Neural progenitor cell (in vitro differentiated cells): ENCODE measurements at regions not wholly inside any gene's neighbourhood (a gene's known extent, or its start where the extent isn't known, plus 50 kb on each side); places are given as distances from the start of the nearest gene placed in this dataset.
"Not testable (repeated sequence)": the region's sequence is repeated elsewhere in the genome, so short reads cannot be mapped to it uniquely, and the experiment has no call there.

ENCODE experiments used
- DNase-seq: peaks from one replicate; pipeline ENCODE4 v3.0.0-alpha.2; 2016; ENCODE audit warnings: low spot score
- H2AFZ ChIP-seq: fragments of 200-600 bp; sonication (generic); replicated peaks from 2 replicates; pipeline ENCODE4 v1.6.1; 2016; ENCODE audit warnings: antibody characterized with exemption
- H3F3A ChIP-seq: fragments of 200-600 bp; sonication (generic); 2 replicates; pipeline ENCODE4 v1.6.1; 2016; ENCODE audit warnings: antibody characterized with exemption, low read depth
- H3K27ac ChIP-seq: fragments of 200-600 bp; sonication (generic); 2 replicates; pipeline ENCODE4 v1.5.1; 2016; ENCODE audit warnings: mild to moderate bottlenecking
- H3K27me3 ChIP-seq: fragments of 200-600 bp; sonication (generic); 2 replicates; pipeline ENCODE4 v1.6.1; 2016; ENCODE audit warnings: mild to moderate bottlenecking, moderate library complexity
- H3K36me3 ChIP-seq: fragments of 200-600 bp; sonication (generic); 2 replicates; pipeline ENCODE4 v1.5.1; 2016
- H3K4me1 ChIP-seq: fragments of 200-600 bp; sonication (generic); 2 replicates; pipeline ENCODE4 v1.6.1; 2016; ENCODE audit warnings: mixed run types
- H3K4me2 ChIP-seq: fragments of 200-600 bp; sonication (generic); 2 replicates; pipeline ENCODE4 v1.6.1; 2016
- H3K4me3 ChIP-seq: fragments of 200-600 bp; sonication (generic); 2 replicates; pipeline ENCODE4 v1.5.1; 2016
- H3K79me2 ChIP-seq: fragments of 200-600 bp; sonication (generic); 2 replicates; pipeline ENCODE4 v1.6.1; 2016; ENCODE audit warnings: low read depth
- H3K9ac ChIP-seq: fragments of 200-600 bp; sonication (generic); 2 replicates; pipeline ENCODE4 v1.6.1; 2016
- H3K9me3 ChIP-seq: fragments of 200-600 bp; sonication (generic); 2 replicates; pipeline ENCODE4 v1.5.1; 2016; ENCODE audit warnings: low read depth
- H4K20me1 ChIP-seq: fragments of 200-600 bp; sonication (generic); 2 replicates; pipeline ENCODE4 v1.6.1; 2016; ENCODE audit warnings: low read depth
- H3K27ac Mint-ChIP-seq: 3 replicates; pipeline ENCODE4 v1.8.0; 2021; ENCODE audit warnings: mixed read lengths
- H3K27me3 Mint-ChIP-seq: 2 replicates; pipeline ENCODE4 v1.8.0; 2022; ENCODE audit warnings: low read depth, mild to moderate bottlenecking, inconsistent platforms, moderate library complexity, mixed read lengths; ENCODE audit not compliant: insufficient read depth
- H3K36me3 Mint-ChIP-seq: 3 replicates; pipeline ENCODE4 v1.8.0; 2021; ENCODE audit warnings: mixed read lengths
- H3K4me1 Mint-ChIP-seq: 3 replicates; pipeline ENCODE4 v1.8.0; 2021; ENCODE audit warnings: mixed read lengths
- H3K4me3 Mint-ChIP-seq: 3 replicates; pipeline ENCODE4 v1.8.0; 2021; ENCODE audit warnings: mild to moderate bottlenecking, moderate library complexity, mixed read lengths
- H3K9me3 Mint-ChIP-seq: 3 replicates; pipeline ENCODE4 v1.8.0; 2020; ENCODE audit warnings: mixed read lengths
- CTCF ChIP-seq: fragments of 200-600 bp; sonication (generic); IDR thresholded peaks from 2 replicates; pipeline ENCODE4 v1.5.1; 2017; ENCODE audit warnings: antibody characterized with exemption, mild to moderate bottlenecking

GRCh38 chr1:46878173-46878782 lies 63.0 kb downstream of the CYP4A11 start:
- H3F3A ChIP-seq, H3K27me3 ChIP-seq, H3K79me2 ChIP-seq, H3K4me1 Mint-ChIP-seq, H3K4me2 ChIP-seq, H3K27ac Mint-ChIP-seq, H3K4me3 ChIP-seq, H3K27me3 Mint-ChIP-seq, H3K9me3 ChIP-seq, H3K4me3 Mint-ChIP-seq, H3K27ac ChIP-seq, H3K4me1 ChIP-seq, H3K36me3 Mint-ChIP-seq, H3K9ac ChIP-seq, H3K36me3 ChIP-seq, H4K20me1 ChIP-seq, H2AFZ ChIP-seq, H3K9me3 Mint-ChIP-seq: not testable (repeated sequence)
- peak; percentile 52 for DNase-seq
- peak; percentile 63 for TF ChIP-seq CTCF

GRCh38 chr1:46876093-46876492 lies 65.2 kb downstream of the CYP4A11 start:
- not testable (repeated sequence) for H3F3A ChIP-seq, H3K27ac ChIP-seq, H3K9me3 Mint-ChIP-seq, H3K4me3 ChIP-seq, H3K27ac Mint-ChIP-seq, H3K9me3 ChIP-seq, H3K36me3 Mint-ChIP-seq, H3K36me3 ChIP-seq, H3K9ac ChIP-seq, H3K4me3 Mint-ChIP-seq, H3K27me3 Mint-ChIP-seq, H3K79me2 ChIP-seq, H3K27me3 ChIP-seq, H3K4me2 ChIP-seq, DNase-seq, H4K20me1 ChIP-seq, H3K4me1 ChIP-seq, H3K4me1 Mint-ChIP-seq
- peak overlapping the region; percentile 47 for H2AFZ ChIP-seq
- TF ChIP-seq CTCF, result peak; percentile 61
